OCI-LY3 (cell line): ENCODE measurements at regions not wholly inside any gene's neighbourhood (a gene's known extent, or its start where the extent isn't known, plus 50 kb on each side); places are given as distances from the start of the nearest gene placed in this dataset.

Experiments used
- H2AFZ ChIP-seq: fragments of 200-600, 300-600 bp; shearing (Covaris generic); 2 replicates; pipeline ENCODE4 v1.6.0; 2014; ENCODE audit warnings: antibody characterized with exemption, low read depth, low read length
- H3K27ac ChIP-seq: fragments of 200-600, 300-600 bp; sonication (generic); 2 replicates; pipeline ENCODE4 v1.5.1; 2014; ENCODE audit warnings: mild to moderate bottlenecking, low read length, moderate library complexity, mixed read lengths
- H3K27me3 ChIP-seq: fragments of 200-600, 300-600 bp; sonication (generic); 2 replicates; pipeline ENCODE4 v1.6.1; 2014; ENCODE audit warnings: low read depth, low read length, mixed read lengths
- H3K36me3 ChIP-seq: fragments of 200-600, 300-600 bp; sonication (generic); replicated peaks from 2 replicates; pipeline ENCODE3; 2014; ENCODE audit warnings: low read depth, low read length, mixed read lengths
- H3K4me1 ChIP-seq: fragments of 300-600, 200-600 bp; sonication (generic); 2 replicates; pipeline ENCODE4 v1.6.1; 2014; ENCODE audit warnings: low read length, mixed read lengths
- H3K4me2 ChIP-seq: fragments of 200-600, 300-600 bp; sonication (generic); 2 replicates; pipeline ENCODE4 v1.6.1; 2014; ENCODE audit warnings: low read length, mixed read lengths
- H3K4me3 ChIP-seq: fragments of 300-600, 200-600 bp; sonication (generic); 2 replicates; pipeline ENCODE4 v1.5.1; 2014; ENCODE audit warnings: antibody characterized with exemption, mild to moderate bottlenecking, low read length, moderate library complexity
- H3K79me2 ChIP-seq: fragments of 300-600, 200-600 bp; shearing (Covaris generic); 2 replicates; pipeline ENCODE4 v1.6.1; 2014; ENCODE audit warnings: mild to moderate bottlenecking, low read length, mixed read lengths
- H3K9ac ChIP-seq: fragments of 300-600, 200-600 bp; shearing (Covaris generic); 2 replicates; pipeline ENCODE4 v1.6.0; 2014; ENCODE audit warnings: mild to moderate bottlenecking, low read length, moderate library complexity
- H3K9me3 ChIP-seq: fragments of 200-600, 300-600 bp; shearing (Covaris generic); 2 replicates; pipeline ENCODE4 v1.6.1; 2014; ENCODE audit warnings: low read length, mixed read lengths; ENCODE audit not compliant: insufficient read depth
- H4K20me1 ChIP-seq: fragments of 200-600, 300-600 bp; sonication (generic); 2 replicates; pipeline ENCODE4 v1.6.1; 2016; ENCODE audit warnings: low read length, mixed read lengths; ENCODE audit not compliant: insufficient read depth
- EZH2phosphoT487 ChIP-seq: fragments of 200-600 bp; shearing (Covaris generic); IDR thresholded peaks from 2 replicates; pipeline ENCODE4 v1.6.1; 2018; ENCODE audit warnings: antibody characterized with exemption, mixed run types, low read depth
- TF ChIP-seq, protein P1 (sequence below): fragments of 200-600, 300-600 bp; sonication (generic); IDR thresholded peaks from 2 replicates; pipeline ENCODE4 v1.5.1; 2014; ENCODE audit warnings: antibody characterized with exemption, low read length, low read depth

DNA sequence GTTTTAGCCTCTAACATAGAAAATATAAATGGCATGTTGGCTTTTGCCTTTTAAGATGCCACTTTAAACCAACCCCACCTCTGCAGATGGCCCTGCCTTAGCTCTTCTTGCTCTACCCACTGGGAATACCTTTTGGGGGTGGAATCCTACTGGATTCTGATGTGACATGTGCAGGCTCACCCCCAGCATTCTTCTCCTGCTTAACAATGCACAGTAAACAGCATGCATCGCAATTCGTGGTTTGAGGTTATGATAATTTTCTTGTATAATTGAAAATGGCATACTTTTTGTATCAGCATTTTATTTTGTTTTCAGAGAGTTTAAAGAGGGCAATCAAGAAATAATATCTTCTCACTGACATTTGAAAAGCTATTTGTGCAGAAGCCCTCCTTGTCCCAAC lies 167.9 kb downstream of the AREG start:
- Histone ChIP-seq H3K9ac (no peak overlapping the region), H3K36me3 (no peaks in the 10 kb centered on the region), H3K4me1 (no peaks in the 10 kb centered on the region), H3K27me3 (no peaks in the 10 kb centered on the region), H3K79me2 (no peaks in the 10 kb centered on the region), H3K9me3 (no peaks in the 10 kb centered on the region), H3K27ac (no peak overlapping the region), H4K20me1 (no peaks in the 10 kb centered on the region), H3K4me2 (no peak overlapping the region), H2AFZ (no peak overlapping the region), H3K4me3 (no peak overlapping the region)
- TF ChIP-seq EZH2phosphoT487 = no peak
- TF ChIP-seq, protein P1, sequence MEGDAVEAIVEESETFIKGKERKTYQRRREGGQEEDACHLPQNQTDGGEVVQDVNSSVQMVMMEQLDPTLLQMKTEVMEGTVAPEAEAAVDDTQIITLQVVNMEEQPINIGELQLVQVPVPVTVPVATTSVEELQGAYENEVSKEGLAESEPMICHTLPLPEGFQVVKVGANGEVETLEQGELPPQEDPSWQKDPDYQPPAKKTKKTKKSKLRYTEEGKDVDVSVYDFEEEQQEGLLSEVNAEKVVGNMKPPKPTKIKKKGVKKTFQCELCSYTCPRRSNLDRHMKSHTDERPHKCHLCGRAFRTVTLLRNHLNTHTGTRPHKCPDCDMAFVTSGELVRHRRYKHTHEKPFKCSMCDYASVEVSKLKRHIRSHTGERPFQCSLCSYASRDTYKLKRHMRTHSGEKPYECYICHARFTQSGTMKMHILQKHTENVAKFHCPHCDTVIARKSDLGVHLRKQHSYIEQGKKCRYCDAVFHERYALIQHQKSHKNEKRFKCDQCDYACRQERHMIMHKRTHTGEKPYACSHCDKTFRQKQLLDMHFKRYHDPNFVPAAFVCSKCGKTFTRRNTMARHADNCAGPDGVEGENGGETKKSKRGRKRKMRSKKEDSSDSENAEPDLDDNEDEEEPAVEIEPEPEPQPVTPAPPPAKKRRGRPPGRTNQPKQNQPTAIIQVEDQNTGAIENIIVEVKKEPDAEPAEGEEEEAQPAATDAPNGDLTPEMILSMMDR = no peak

DNA sequence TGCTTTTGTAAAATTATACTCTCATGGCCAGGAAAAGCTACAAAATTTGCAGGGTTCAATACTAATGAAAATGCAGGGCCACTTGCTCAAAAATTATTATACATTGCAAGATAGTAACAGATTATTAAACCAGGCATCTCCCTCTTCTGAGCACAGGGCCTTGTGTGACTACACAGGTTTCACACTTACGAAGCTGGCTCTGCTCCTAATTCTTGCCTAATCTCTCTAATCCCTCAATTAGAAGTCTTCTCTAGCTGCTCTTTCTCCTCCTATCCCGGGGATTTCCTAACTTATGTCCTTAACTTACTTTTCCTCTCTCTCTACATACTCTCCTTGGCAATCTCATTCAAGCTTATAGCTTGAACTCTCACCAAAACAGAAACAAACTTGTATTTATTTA lies 168.3 kb downstream of the AREG start:
- H3K4me3 ChIP-seq = no peak overlapping the region
- no peaks in the 10 kb centered on the region for H3K9me3 ChIP-seq
- no peak overlapping the region for H3K9ac ChIP-seq
- H3K4me1 ChIP-seq = no peaks in the 10 kb centered on the region
- TF ChIP-seq, protein P1 = no peak
- no peak for TF ChIP-seq EZH2phosphoT487
- no peak overlapping the region for H3K27ac ChIP-seq
- H2AFZ ChIP-seq = no peak overlapping the region
- no peaks in the 10 kb centered on the region for H4K20me1 ChIP-seq
- no peak overlapping the region for H3K4me2 ChIP-seq
- H3K79me2 ChIP-seq = no peaks in the 10 kb centered on the region
- H3K36me3 ChIP-seq = no peaks in the 10 kb centered on the region
- H3K27me3 ChIP-seq = no peaks in the 10 kb centered on the region

- Histone ChIP-seq H4K20me1 (no peaks in the 10 kb centered on the region), H3K27me3 (no peaks in the 10 kb centered on the region), H3K9ac (no peak overlapping the region), H3K36me3 (no peaks in the 10 kb centered on the region), H3K4me3 (no peak overlapping the region), H3K4me1 (no peaks in the 10 kb centered on the region), H2AFZ (no peak overlapping the region), H3K79me2 (no peaks in the 10 kb centered on the region), H3K4me2 (no peak overlapping the region), H3K27ac (no peak overlapping the region), H3K9me3 (no peaks in the 10 kb centered on the region)
- TF ChIP-seq, protein P1 = no peak
- no peak for TF ChIP-seq EZH2phosphoT487
Measured at GRCh38 chr4:74615411-74615810, 170.5 kb downstream of the AREG start.

GRCh38 chr4:74618166-74618565 lies 173.2 kb downstream of the AREG start:
- Histone ChIP-seq H3K9ac (no peak overlapping the region), H3K27ac (no peak overlapping the region), H3K4me1 (no peaks in the 10 kb centered on the region), H3K9me3 (no peaks in the 10 kb centered on the region), H3K79me2 (no peaks in the 10 kb centered on the region), H2AFZ (no peak overlapping the region), H4K20me1 (no peaks in the 10 kb centered on the region), H3K36me3 (no peaks in the 10 kb centered on the region), H3K4me3 (no peak overlapping the region), H3K27me3 (no peaks in the 10 kb centered on the region), H3K4me2 (no peak overlapping the region)
- TF ChIP-seq EZH2phosphoT487 = no peak
- TF ChIP-seq, protein P1 = no peak
